ENCODE measurements at regions not wholly inside any gene's neighbourhood (a gene's known extent, or its start where the extent isn't known, plus 50 kb on each side); places are given as distances from the start of the nearest gene placed in this dataset.

DNA sequence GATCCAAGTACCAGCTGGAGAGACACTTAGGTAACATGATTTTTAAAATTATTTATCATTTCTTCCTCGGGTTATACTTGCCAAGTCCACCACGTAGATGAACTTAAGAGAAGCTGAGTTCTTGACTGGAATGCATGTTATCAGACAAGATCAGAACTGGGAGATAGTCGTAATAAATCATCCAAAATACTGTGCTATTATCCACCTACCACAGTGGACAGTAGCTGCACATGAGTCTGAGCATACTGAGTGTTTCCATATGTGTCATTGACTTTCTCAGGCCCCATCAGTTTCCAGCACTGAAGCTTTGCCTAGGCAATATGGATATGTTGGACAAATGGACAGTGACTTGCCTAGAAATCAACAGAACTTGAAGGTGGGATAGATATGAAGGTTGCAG is 77.9 kb upstream of the RRP15 start:
- no peak for ATAC-seq (ENCODE audit: insufficient read depth, low read depth)
- no peak overlapping the region for H3K9ac ChIP-seq (ENCODE audit: low read depth, low read length)
- no peaks in the 10 kb centered on the region for H3K79me2 ChIP-seq (ENCODE audit: insufficient read depth, low read length)
- H3K4me2 ChIP-seq (ENCODE audit: insufficient read depth, low read length) = no peak overlapping the region
- H3K4me3 ChIP-seq (ENCODE audit: low read depth in 1 of 2, low read length in 2 of 2) = no peak overlapping the region
- H3K4me1 ChIP-seq (ENCODE audit: insufficient read depth, low read length) = no peaks in the 10 kb centered on the region
- H2AFZ ChIP-seq (ENCODE audit: low read depth, low read length) = no peak overlapping the region
- no peaks in the 10 kb centered on the region for H3K27me3 ChIP-seq (ENCODE audit: insufficient read depth, low read length, poor library complexity)
- DNase-seq = no peak
- no peaks in the 10 kb centered on the region for H3K9me3 ChIP-seq (ENCODE audit: insufficient read depth, low read length, severe bottlenecking)
- no peak overlapping the region for H3K27ac ChIP-seq (ENCODE audit: low read length)
- no peaks in the 10 kb centered on the region for H3K36me3 ChIP-seq (ENCODE audit: insufficient read depth, low read length)
- no peaks in the 10 kb centered on the region for H4K20me1 ChIP-seq (ENCODE audit: insufficient read depth, low read length)
- TF ChIP-seq CTCF (IDR thresholded peaks at IDR 0.05; ENCODE audit: borderline replicate concordance, extremely low read depth, low read length, poor library complexity, severe bottlenecking) (no peak), EZH2 (IDR thresholded peaks at IDR 0.05; ENCODE audit: borderline replicate concordance, low read depth, low read length, severe bottlenecking) (no peak)

GRCh38 chr1:218209351-218209861 is 75.7 kb upstream of the RRP15 start:
- Histone ChIP-seq H3K9ac (ENCODE audit: low read depth, low read length) (no peak overlapping the region), H3K27me3 (ENCODE audit: insufficient read depth, low read length, poor library complexity) (no peaks in the 10 kb centered on the region), H3K4me3 (ENCODE audit: low read depth in 1 of 2, low read length in 2 of 2) (no peak overlapping the region), H3K36me3 (ENCODE audit: insufficient read depth, low read length) (no peaks in the 10 kb centered on the region), H3K4me2 (ENCODE audit: insufficient read depth, low read length) (no peak overlapping the region), H2AFZ (ENCODE audit: low read depth, low read length) (no peak overlapping the region), H3K27ac (ENCODE audit: low read length) (no peak overlapping the region), H4K20me1 (ENCODE audit: insufficient read depth, low read length) (no peaks in the 10 kb centered on the region), H3K4me1 (ENCODE audit: insufficient read depth, low read length) (no peaks in the 10 kb centered on the region), H3K79me2 (ENCODE audit: insufficient read depth, low read length) (no peaks in the 10 kb centered on the region), H3K9me3 (ENCODE audit: insufficient read depth, low read length, severe bottlenecking) (no peaks in the 10 kb centered on the region)
- ATAC-seq (ENCODE audit: insufficient read depth, low read depth) = no peak
- no peak for TF ChIP-seq CTCF (IDR thresholded peaks at IDR 0.05; ENCODE audit: borderline replicate concordance, extremely low read depth, low read length, poor library complexity, severe bottlenecking)
- no peak for TF ChIP-seq EZH2 (IDR thresholded peaks at IDR 0.05; ENCODE audit: borderline replicate concordance, low read depth, low read length, severe bottlenecking)
- no peak for DNase-seq

GRCh38 chr1:218211241-218211640 is 73.9 kb upstream of the RRP15 start:
- no peak for DNase-seq
- H2AFZ ChIP-seq (ENCODE audit: low read depth, low read length) = no peak overlapping the region
- no peak overlapping the region for H3K27ac ChIP-seq (ENCODE audit: low read length)
- no peaks in the 10 kb centered on the region for H3K27me3 ChIP-seq (ENCODE audit: insufficient read depth, low read length, poor library complexity)
- H3K36me3 ChIP-seq (ENCODE audit: insufficient read depth, low read length) = no peaks in the 10 kb centered on the region
- no peak for ATAC-seq (ENCODE audit: insufficient read depth, low read depth)
- no peaks in the 10 kb centered on the region for H3K4me1 ChIP-seq (ENCODE audit: insufficient read depth, low read length)
- no peaks in the 10 kb centered on the region for H3K9me3 ChIP-seq (ENCODE audit: insufficient read depth, low read length, severe bottlenecking)
- H3K79me2 ChIP-seq (ENCODE audit: insufficient read depth, low read length) = no peaks in the 10 kb centered on the region
- H3K9ac ChIP-seq (ENCODE audit: low read depth, low read length) = no peak overlapping the region
- no peak overlapping the region for H3K4me3 ChIP-seq (ENCODE audit: low read depth in 1 of 2, low read length in 2 of 2)
- TF ChIP-seq EZH2 (IDR thresholded peaks at IDR 0.05; ENCODE audit: borderline replicate concordance, low read depth, low read length, severe bottlenecking) (no peak), CTCF (IDR thresholded peaks at IDR 0.05; ENCODE audit: borderline replicate concordance, extremely low read depth, low read length, poor library complexity, severe bottlenecking) (no peak)
- no peak overlapping the region for H3K4me2 ChIP-seq (ENCODE audit: insufficient read depth, low read length)
- H4K20me1 ChIP-seq (ENCODE audit: insufficient read depth, low read length) = no peaks in the 10 kb centered on the region

- Histone ChIP-seq H3K27me3 (ENCODE audit: insufficient read depth, low read length, poor library complexity) (no peaks in the 10 kb centered on the region), H3K27ac (ENCODE audit: low read length) (no peak overlapping the region), H2AFZ (ENCODE audit: low read depth, low read length) (no peak overlapping the region), H3K79me2 (ENCODE audit: insufficient read depth, low read length) (no peaks in the 10 kb centered on the region), H3K36me3 (ENCODE audit: insufficient read depth, low read length) (no peaks in the 10 kb centered on the region), H4K20me1 (ENCODE audit: insufficient read depth, low read length) (no peaks in the 10 kb centered on the region), H3K4me2 (ENCODE audit: insufficient read depth, low read length) (no peak overlapping the region), H3K9ac (ENCODE audit: low read depth, low read length) (no peak overlapping the region), H3K4me3 (ENCODE audit: low read depth in 1 of 2, low read length in 2 of 2) (no peak overlapping the region), H3K9me3 (ENCODE audit: insufficient read depth, low read length, severe bottlenecking) (no peaks in the 10 kb centered on the region), H3K4me1 (ENCODE audit: insufficient read depth, low read length) (no peaks in the 10 kb centered on the region)
- ATAC-seq (ENCODE audit: insufficient read depth, low read depth) = no peak
- TF ChIP-seq CTCF (IDR thresholded peaks at IDR 0.05; ENCODE audit: borderline replicate concordance, extremely low read depth, low read length, poor library complexity, severe bottlenecking) = no peak
- no peak for TF ChIP-seq EZH2 (IDR thresholded peaks at IDR 0.05; ENCODE audit: borderline replicate concordance, low read depth, low read length, severe bottlenecking)
- DNase-seq = no peak
Measured at GRCh38 chr1:218217040-218217439, 68.1 kb upstream of the RRP15 start.

All from DND-41 (cell line).